NCI-H2107 treated with DMSO at 0.1 percent for 48 hours (cell line): ENCODE measurements at regions not wholly inside any gene's neighbourhood (a gene's known extent, or its start where the extent isn't known, plus 50 kb on each side); places are given as distances from the start of the nearest gene placed in this dataset.

ENCODE experiments used
- DNase-seq: peaks from one replicate; lab custom pipeline; 2025; ENCODE audit not compliant: unreplicated experiment; lab: John Stamatoyannopoulos, UW

GRCh38 chr3:57009802-57010201 lies 50.7 kb upstream of the SPATA12 start:
- DNase-seq, result no peak

- DNase-seq, result no peak
These were observed 51.1 kb upstream of the SPATA12 start for GRCh38 chr3:57009367-57009766.

GRCh38 chr3:57007521-57008460 lies 52.7 kb upstream of the SPATA12 start:
- no peak for DNase-seq

- no peak for DNase-seq
These were observed 53.5 kb upstream of the SPATA12 start for GRCh38 chr3:57006949-57007419.

GRCh38 chr3:57006179-57006657 lies 54.2 kb upstream of the SPATA12 start:
- DNase-seq, result peak; percentile 90

- no peak for DNase-seq
These were observed 56.2 kb upstream of the SPATA12 start for GRCh38 chr3:57004229-57004628.

- no peak for DNase-seq
These were observed 56.8 kb upstream of the SPATA12 start for GRCh38 chr3:57003676-57004075.

GRCh38 chr3:57001356-57001755 lies 59.1 kb upstream of the SPATA12 start:
- DNase-seq, result no peak

- no peak for DNase-seq
These were observed 60.5 kb upstream of the SPATA12 start for GRCh38 chr3:57000012-57000411.

- no peak for DNase-seq
These were observed 60.9 kb upstream of the SPATA12 start for GRCh38 chr3:56999547-56999946.

- no peak for DNase-seq
These were observed 62.4 kb upstream of the SPATA12 start for GRCh38 chr3:56998076-56998529.

GRCh38 chr3:56997675-56998074 lies 62.8 kb upstream of the SPATA12 start:
- DNase-seq, result no peak

GRCh38 chr3:56997041-56997440 lies 63.4 kb upstream of the SPATA12 start:
- DNase-seq, result no peak

GRCh38 chr3:56994391-56994790 lies 66.1 kb upstream of the SPATA12 start:
- no peak for DNase-seq

- no peak for DNase-seq
These were observed 69.8 kb upstream of the SPATA12 start for GRCh38 chr3:56990641-56991015.

- DNase-seq, result no peak
These were observed 70.4 kb upstream of the SPATA12 start for GRCh38 chr3:56989977-56990640.

- no peak for DNase-seq
These were observed 71.1 kb upstream of the SPATA12 start for GRCh38 chr3:56989169-56989976.

- DNase-seq, result peak; percentile 62
These were observed 71.9 kb upstream of the SPATA12 start for GRCh38 chr3:56988458-56989168.

- DNase-seq, result no peak
These were observed 73.1 kb upstream of the SPATA12 start for GRCh38 chr3:56987238-56987895.

- no peak for DNase-seq
These were observed 74.1 kb upstream of the SPATA12 start for GRCh38 chr3:56986347-56986746.
